B cell (primary cell): ENCODE measurements at regions not wholly inside any gene's neighbourhood (a gene's known extent, or its start where the extent isn't known, plus 50 kb on each side); places are given as distances from the start of the nearest gene placed in this dataset.

ENCODE experiments used
- ATAC-seq: fragments of 200-7000 bp; cut with Tn5 transposase; one replicate; pipeline ENCODE4 v1.10.0; 2021; ENCODE audit warnings: low read depth, mild to moderate bottlenecking, moderate number of reproducible peaks, moderate library complexity
- CTCF ChIA-PET: fragments of 350-600 bp; sonication (Branson Sonifier 250); formaldehyde crosslinking; loops from one replicate; lab custom pipeline; 2021; ENCODE audit warnings: antibody characterized with exemption, inconsistent platforms; lab: Charles Lee
- POLR2A ChIA-PET: fragments of 350-600 bp; sonication (Branson Sonifier 250); formaldehyde crosslinking; loops from one replicate; lab custom pipeline; 2021; ENCODE audit warnings: antibody characterized with exemption; lab: Charles Lee
- DNase-seq: peaks from one replicate; pipeline ENCODE4 v3.0.0; 2013
- H2AFZ ChIP-seq: 2 replicates; pipeline ENCODE4 v1.6.1; 2012; ENCODE audit warnings: mild to moderate bottlenecking, low read depth, low read length; ENCODE audit not compliant: insufficient read depth, poor library complexity, severe bottlenecking
- H3K27ac ChIP-seq, 2 donors: 1 replicate in 1 of 2; 2 replicates in 1 of 2; pipeline ENCODE4 v1.5.1; 2012 to 2013; ENCODE audit warnings: low read length in 2 of 2, mild to moderate bottlenecking in 2 of 2, moderate library complexity in 1 of 2
- H3K27me3 ChIP-seq, 4 experiments: fragments of 200-600 bp in 1 of 4; sonication (generic) in 1 of 4; replicated peaks in 1 of 4; 1 replicate in 2 of 4; 2 replicates in 2 of 4; pipeline versions ENCODE4 v1.6.1 to v1.7.0; 2013 to 2016; ENCODE audit warnings: low read length in 3 of 4, mild to moderate bottlenecking in 2 of 4, mixed read lengths in 1 of 4, moderate library complexity in 1 of 4; ENCODE audit not compliant: insufficient read depth in 4 of 4, control insufficient read depth in 3 of 4; ENCODE audit errors: control extremely low read depth in 1 of 4
- H3K36me3 ChIP-seq, 2 experiments: replicated peaks in 1 of 2; 1 replicate in 1 of 2; 2 replicates in 1 of 2; pipeline versions ENCODE4 v1.6.1 to v1.7.1; 2013; ENCODE audit warnings: low read length in 1 of 2; ENCODE audit not compliant: insufficient read depth in 2 of 2, control insufficient read depth in 1 of 2; ENCODE audit errors: control extremely low read depth in 1 of 2, extremely low read depth in 1 of 2
- H3K4me1 ChIP-seq, 2 donors: fragments of 200-600 bp in 1 of 2; sonication (generic) in 1 of 2; 1 replicate in 1 of 2; 2 replicates in 1 of 2; pipeline versions ENCODE4 v1.5.1 to v1.6.1; 2013 to 2017; ENCODE audit warnings: low read length in 2 of 2; ENCODE audit not compliant: control insufficient read depth in 2 of 2, insufficient read depth in 2 of 2
- H3K4me2 ChIP-seq: replicated peaks from 2 replicates; pipeline ENCODE3; 2012; ENCODE audit warnings: mild to moderate bottlenecking, low read depth, low read length; ENCODE audit not compliant: poor library complexity, severe bottlenecking
- H3K4me3 ChIP-seq, 5 experiments: fragments of 200-600 bp in 1 of 5; sonication (generic) in 1 of 5; 1 replicate in 3 of 5; 2 replicates in 2 of 5; pipeline versions ENCODE4 v1.5.1 to v1.7.0; 2011 to 2016; ENCODE audit warnings: low read length in 4 of 5, mild to moderate bottlenecking in 4 of 5, low read depth in 2 of 5, control low read depth in 1 of 5, moderate library complexity in 1 of 5; ENCODE audit not compliant: insufficient read depth in 1 of 5; ENCODE audit errors: control extremely low read depth in 1 of 5, extremely low read depth in 1 of 5
- H3K79me2 ChIP-seq: fragments of 200-600 bp; sonication (generic); one replicate; pipeline ENCODE4 v1.6.0; 2016; ENCODE audit warnings: low read length; ENCODE audit not compliant: control insufficient read depth, insufficient read depth
- H3K9ac ChIP-seq: fragments of 200-600 bp; sonication (generic); 2 replicates; pipeline ENCODE4 v1.6.1; 2017; ENCODE audit warnings: mild to moderate bottlenecking, low read length, moderate library complexity
- H3K9me3 ChIP-seq, 3 donors: one replicate each; pipeline versions ENCODE4 v1.6.1 to v1.7.1; 2013; ENCODE audit warnings: low read length in 2 of 3; ENCODE audit not compliant: control insufficient read depth in 2 of 3, insufficient read depth in 1 of 3; ENCODE audit errors: control extremely low read depth in 1 of 3
- H4K20me1 ChIP-seq: 2 replicates; pipeline ENCODE4 v1.6.0; 2012; ENCODE audit warnings: mild to moderate bottlenecking, low read length; ENCODE audit not compliant: insufficient read depth, control insufficient read depth, poor library complexity, severe bottlenecking
- H3K27ac Mint-ChIP-seq: one replicate; pipeline ENCODE4 v1.8.0; 2021; ENCODE audit warnings: mixed read lengths
- H3K27me3 Mint-ChIP-seq: one replicate; pipeline ENCODE4 v1.8.0; 2021; ENCODE audit warnings: mixed read lengths
- H3K4me1 Mint-ChIP-seq: one replicate; pipeline ENCODE4 v1.8.0; 2021; ENCODE audit warnings: mixed read lengths
- H3K4me3 Mint-ChIP-seq: one replicate; pipeline ENCODE4 v1.8.0; 2021; ENCODE audit warnings: mixed read lengths
- H3K9me3 Mint-ChIP-seq: one replicate; pipeline ENCODE4 v1.8.0; 2022; ENCODE audit warnings: mixed read lengths; ENCODE audit not compliant: insufficient read depth
- CTCF ChIP-seq: fragments of 200-600 bp; IDR thresholded peaks from one replicate; pipeline ENCODE4 v1.8.0; 2022; ENCODE audit warnings: antibody characterized with exemption, mild to moderate bottlenecking
- EZH2 ChIP-seq: IDR thresholded peaks from 2 replicates; pipeline ENCODE4 v1.6.1; 2012; ENCODE audit warnings: borderline replicate concordance, low read depth, mild to moderate bottlenecking, moderate library complexity, low read length; ENCODE audit not compliant: insufficient read depth, poor library complexity, severe bottlenecking
- WGBS: methylation state at CpG from one replicate; pipeline ENCODE4 v1.1.5; 2013; ENCODE audit warnings: missing lambda C conversion rate; ENCODE audit not compliant: insufficient coverage; 5-methylcytosine and 5-hydroxymethylcytosine counted together
- intact Hi-C: fragments of 100-400 bp; cut with micrococcal nuclease; formaldehyde crosslinking; loops from one replicate; pipeline ENCODE4 v1.10.0; 2022

GRCh38 chr3:30227571-30228301, 378.7 kb upstream of the TGFBR2 start:
- Histone ChIP-seq H3K27ac (no peak overlapping the region), H3K9ac (no peak overlapping the region), H4K20me1 (no peaks in the 10 kb centered on the region), H3K79me2 (no peaks in the 10 kb centered on the region), H2AFZ (no peak overlapping the region), H3K4me3 (no peak overlapping the region), H3K36me3 (no peaks in the 10 kb centered on the region), H3K9me3 (no peaks in the 10 kb centered on the region), H3K4me1 (no peaks in the 10 kb centered on the region), H3K27me3 (no peaks in the 10 kb centered on the region), H3K4me2 (no peak overlapping the region)
- H3K4me3 Mint-ChIP-seq: no peak overlapping the region
- ATAC-seq: no peak
- H3K27ac Mint-ChIP-seq: no peak overlapping the region
- ChIA-PET POLR2A (no interaction called here), CTCF (no interaction called here)
- peaks cover 5% of the 10 kb centered on the region for H3K4me1 Mint-ChIP-seq
- peaks cover 4% of the 10 kb centered on the region for H3K27me3 Mint-ChIP-seq
- DNase-seq: no peak
- TF ChIP-seq EZH2 (no peak), CTCF (no peak)
- H3K9me3 Mint-ChIP-seq: no peaks in the 10 kb centered on the region
- intact Hi-C loops: no loop called here
- no CpG with 5 or more reads among the region's 2 CpGs for WGBS

GRCh38 chr3:30228302-30228631, 378.1 kb upstream of the TGFBR2 start:
- intact Hi-C loops: no loop called here

More at GRCh38 chr3:30228302-30228631, 378.1 kb upstream of the TGFBR2 start:
- H2AFZ ChIP-seq: no peak overlapping the region
- no peaks in the 10 kb centered on the region for H3K79me2 ChIP-seq
- ChIA-PET POLR2A (no interaction called here), CTCF (no interaction called here)
- H3K9me3 ChIP-seq: no peaks in the 10 kb centered on the region
- no CpG with 5 or more reads among the region's 2 CpGs for WGBS
- no peaks in the 10 kb centered on the region for H3K9me3 Mint-ChIP-seq
- H3K4me3 ChIP-seq: no peak overlapping the region
- H3K4me1 Mint-ChIP-seq: peaks cover 5% of the 10 kb centered on the region
- ATAC-seq (no peak), DNase-seq (no peak)
- no peak overlapping the region for H3K4me3 Mint-ChIP-seq
- no peak for TF ChIP-seq CTCF
- H4K20me1 ChIP-seq: no peaks in the 10 kb centered on the region
- no peaks in the 10 kb centered on the region for H3K4me1 ChIP-seq
- no peaks in the 10 kb centered on the region for H3K27me3 ChIP-seq
- no peaks in the 10 kb centered on the region for H3K36me3 ChIP-seq
- no peak overlapping the region for H3K4me2 ChIP-seq
- H3K27ac ChIP-seq: no peak overlapping the region
- no peak overlapping the region for H3K9ac ChIP-seq
- no peak overlapping the region for H3K27ac Mint-ChIP-seq
- peaks cover 4% of the 10 kb centered on the region for H3K27me3 Mint-ChIP-seq
